Activated CD4-positive, alpha-beta T cell treated with anti-CD3 and anti-CD28 coated beads for 36 hours (primary cell): ENCODE measurements at regions not wholly inside any gene's neighbourhood (a gene's known extent, or its start where the extent isn't known, plus 50 kb on each side); places are given as distances from the start of the nearest gene placed in this dataset.
"Not testable (repeated sequence)": the region's sequence is repeated elsewhere in the genome, so short reads cannot be mapped to it uniquely, and the experiment has no call there.

Experiments used
- ATAC-seq: fragments of 200-7000 bp; cut with Tn5 transposase; one replicate; pipeline ENCODE4 v1.10.0; 2021; ENCODE audit warnings: mild to moderate bottlenecking, moderate library complexity
- CTCF ChIA-PET: fragments of 350-600 bp; sonication (Branson Sonifier 250); formaldehyde crosslinking; loops from one replicate; lab custom pipeline; 2021; ENCODE audit warnings: antibody characterized with exemption; lab: Charles Lee
- POLR2A ChIA-PET: fragments of 350-600 bp; sonication (Branson Sonifier 250); formaldehyde crosslinking; loops from one replicate; lab custom pipeline; 2021; ENCODE audit warnings: antibody characterized with exemption, inconsistent platforms; lab: Charles Lee
- DNase-seq: peaks from one replicate; pipeline ENCODE4 v3.0.0-alpha.2; 2020
- H3K27ac Mint-ChIP-seq: one replicate; pipeline ENCODE4 v1.8.0; 2021; ENCODE audit warnings: mixed read lengths
- H3K27me3 Mint-ChIP-seq: one replicate; pipeline ENCODE4 v1.8.0; 2021; ENCODE audit warnings: mixed read lengths
- H3K36me3 Mint-ChIP-seq: one replicate; pipeline ENCODE4 v1.8.0; 2021; ENCODE audit warnings: low read depth, mixed read lengths
- H3K4me1 Mint-ChIP-seq: one replicate; pipeline ENCODE4 v1.8.0; 2021; ENCODE audit warnings: mixed read lengths
- H3K4me3 Mint-ChIP-seq: one replicate; pipeline ENCODE4 v1.8.0; 2021; ENCODE audit warnings: mild to moderate bottlenecking, moderate library complexity, mixed read lengths
- H3K9me3 Mint-ChIP-seq: one replicate; pipeline ENCODE4 v1.8.0; 2021; ENCODE audit warnings: low read depth, mixed read lengths
- intact Hi-C, 2 experiments: fragments of 100-400 bp; cut with DNase I in 1 of 2; cut with micrococcal nuclease in 1 of 2; formaldehyde crosslinking; loops; one replicate each; pipeline versions ENCODE4 v1.14.2 to v1.15.1; 2022 to 2024; cut with DNase I, micrococcal nuclease

- intact Hi-C loops, result no loop called here
- H3K4me3 Mint-ChIP-seq, result no peak overlapping the region
- no peaks in the 10 kb centered on the region for H3K36me3 Mint-ChIP-seq
- H3K9me3 Mint-ChIP-seq, result no peaks in the 10 kb centered on the region
- DNase-seq (no peak), ATAC-seq (no peak)
- H3K4me1 Mint-ChIP-seq, result no peaks in the 10 kb centered on the region
- POLR2A ChIA-PET, result no interaction called here
- peaks cover 10% of the 10 kb centered on the region for H3K27me3 Mint-ChIP-seq
- H3K27ac Mint-ChIP-seq, result no peak overlapping the region
- CTCF ChIA-PET, result interaction anchor here (0.9 to 1.0 kb wide), 2 partner anchors 16 to 199 kb away, joined by 3 read pairs; partner anchors contain the start of gene LSG1
Measured at GRCh38 chr3:194871143-194871863, 185.6 kb downstream of the FAM43A start.

GRCh38 chr3:194871864-194872668 is 186.4 kb downstream of the FAM43A start:
- ChIA-PET POLR2A (no interaction called here), CTCF (interaction anchor here (0.6 to 0.7 kb wide), 2 partner anchors 207 to 307 kb away, joined by 3 read pairs; no protein-coding TSS in a partner anchor)
- Mint-ChIP-seq H3K36me3 (no peaks in the 10 kb centered on the region), H3K4me3 (no peak overlapping the region), H3K9me3 (no peaks in the 10 kb centered on the region), H3K4me1 (no peaks in the 10 kb centered on the region), H3K27me3 (peaks cover 7% of the 10 kb centered on the region), H3K27ac (no peak overlapping the region)
- DNase-seq (no peak), ATAC-seq (no peak)
- intact Hi-C loops, result no loop called here

GRCh38 chr3:194872669-194872977 is 186.9 kb downstream of the FAM43A start:
- no peak for ATAC-seq

GRCh38 chr3:194873474-194873873 is 187.8 kb downstream of the FAM43A start:
- intact Hi-C loops, ATAC-seq, H3K4me3 Mint-ChIP-seq, H3K27me3 Mint-ChIP-seq, H3K9me3 Mint-ChIP-seq, H3K36me3 Mint-ChIP-seq, DNase-seq, H3K4me1 Mint-ChIP-seq, H3K27ac Mint-ChIP-seq, POLR2A ChIA-PET: not testable (repeated sequence)
- CTCF ChIA-PET, result interaction anchor here (1.1 kb wide), 1 partner anchor 8 kb away, joined by 3 read pairs; no protein-coding TSS in a partner anchor

More at GRCh38 chr3:194872669-194872977, 186.9 kb downstream of the FAM43A start:
- H3K4me3 Mint-ChIP-seq, result no peak overlapping the region
- no peaks in the 10 kb centered on the region for H3K4me1 Mint-ChIP-seq
- intact Hi-C loops, result no loop called here
- POLR2A ChIA-PET, result no interaction called here
- CTCF ChIA-PET, result no interaction called here
- no peak overlapping the region for H3K27ac Mint-ChIP-seq
- no peak for DNase-seq
- H3K9me3 Mint-ChIP-seq, result no peaks in the 10 kb centered on the region
- peaks cover 7% of the 10 kb centered on the region for H3K27me3 Mint-ChIP-seq
- H3K36me3 Mint-ChIP-seq, result no peaks in the 10 kb centered on the region

- no peak overlapping the region for H3K4me3 Mint-ChIP-seq
- no peak for DNase-seq
- intact Hi-C loops, result no loop called here
- peaks cover 4% of the 10 kb centered on the region for H3K27me3 Mint-ChIP-seq
- peaks cover 2% of the 10 kb centered on the region for H3K4me1 Mint-ChIP-seq
- no peak overlapping the region for H3K27ac Mint-ChIP-seq
- ATAC-seq, result no peak
- ChIA-PET POLR2A (no interaction called here), CTCF (interaction anchor here (1.1 kb wide), 1 partner anchor 9 kb away, joined by 3 read pairs; no protein-coding TSS in a partner anchor)
- no peaks in the 10 kb centered on the region for H3K36me3 Mint-ChIP-seq
- H3K9me3 Mint-ChIP-seq, result no peaks in the 10 kb centered on the region
Measured at GRCh38 chr3:194874206-194874605, 188.5 kb downstream of the FAM43A start.

- POLR2A ChIA-PET, result no interaction called here
- peaks cover 7% of the 10 kb centered on the region for H3K4me1 Mint-ChIP-seq
- H3K9me3 Mint-ChIP-seq, result no peaks in the 10 kb centered on the region
- ATAC-seq (no peak), DNase-seq (no peak)
- CTCF ChIA-PET, result interaction anchor here (1.1 kb wide), 1 partner anchor 10 kb away, joined by 3 read pairs; no protein-coding TSS in a partner anchor
- intact Hi-C loops, result no loop called here
- no peaks in the 10 kb centered on the region for H3K36me3 Mint-ChIP-seq
- no peak overlapping the region for H3K4me3 Mint-ChIP-seq
- H3K27ac Mint-ChIP-seq, result no peak overlapping the region
- H3K27me3 Mint-ChIP-seq, result peaks cover 4% of the 10 kb centered on the region
Measured at GRCh38 chr3:194874783-194875182, 189.1 kb downstream of the FAM43A start.

GRCh38 chr3:194875581-194876402 is 190.1 kb downstream of the FAM43A start:
- no peak for ATAC-seq
- H3K4me1 Mint-ChIP-seq, result peaks cover 10% of the 10 kb centered on the region
- H3K27me3 Mint-ChIP-seq, result peaks cover 4% of the 10 kb centered on the region
- intact Hi-C loops, result no loop called here
- POLR2A ChIA-PET, result no interaction called here
- DNase-seq, result no peak
- H3K4me3 Mint-ChIP-seq, result no peak overlapping the region
- H3K36me3 Mint-ChIP-seq, result no peaks in the 10 kb centered on the region
- CTCF ChIA-PET, result no interaction called here
- H3K27ac Mint-ChIP-seq, result no peak overlapping the region
- H3K9me3 Mint-ChIP-seq, result no peaks in the 10 kb centered on the region

- CTCF ChIA-PET, result no interaction called here
- H3K4me3 Mint-ChIP-seq, result no peak overlapping the region
- ATAC-seq (no peak), DNase-seq (no peak)
- no peaks in the 10 kb centered on the region for H3K36me3 Mint-ChIP-seq
- no peak overlapping the region for H3K27ac Mint-ChIP-seq
- H3K27me3 Mint-ChIP-seq, result peaks cover 4% of the 10 kb centered on the region
- H3K4me1 Mint-ChIP-seq, result peaks cover 10% of the 10 kb centered on the region
- POLR2A ChIA-PET, result no interaction called here
- intact Hi-C loops, result no loop called here
- no peaks in the 10 kb centered on the region for H3K9me3 Mint-ChIP-seq
Measured at GRCh38 chr3:194876403-194877095, 190.9 kb downstream of the FAM43A start.

- ChIA-PET CTCF (no interaction called here), POLR2A (no interaction called here)
- no peak overlapping the region for H3K27ac Mint-ChIP-seq
- intact Hi-C loops, result no loop called here
- ATAC-seq (no peak), DNase-seq (no peak)
- H3K36me3 Mint-ChIP-seq, result no peaks in the 10 kb centered on the region
- H3K4me1 Mint-ChIP-seq, result peaks cover 10% of the 10 kb centered on the region
- no peaks in the 10 kb centered on the region for H3K9me3 Mint-ChIP-seq
- H3K27me3 Mint-ChIP-seq, result peaks cover 4% of the 10 kb centered on the region
- no peak overlapping the region for H3K4me3 Mint-ChIP-seq
Measured at GRCh38 chr3:194877291-194878119, 191.8 kb downstream of the FAM43A start.

GRCh38 chr3:194879126-194879877 is 193.6 kb downstream of the FAM43A start:
- ATAC-seq (peak; percentile 42), DNase-seq (peak; percentile 37)
- Mint-ChIP-seq H3K36me3 (no peaks in the 10 kb centered on the region), H3K4me1 (peaks cover 10% of the 10 kb centered on the region), H3K27me3 (peaks cover 6% of the 10 kb centered on the region), H3K27ac (no peak overlapping the region), H3K9me3 (peaks cover 7% of the 10 kb centered on the region), H3K4me3 (no peak overlapping the region)
- ChIA-PET POLR2A (no interaction called here), CTCF (interaction anchor here (0.5 to 0.6 kb wide), 2 partner anchors 42 to 126 kb away, joined by 3 read pairs; no protein-coding TSS in a partner anchor)
- intact Hi-C loops, result no loop called here
